GM12891 (cell line): ENCODE measurements at regions not wholly inside any gene's neighbourhood (a gene's known extent, or its start where the extent isn't known, plus 50 kb on each side); places are given as distances from the start of the nearest gene placed in this dataset.

Experiments
- DNase-seq: peaks from one replicate; pipeline ENCODE4 v3.0.0; 2011; ENCODE audit warnings: low spot score; ENCODE audit not compliant: insufficient read length
- FAIRE-seq: peaks from 2 replicates; lab custom pipeline; 2011; peaks lifted over from hg19 to GRCh38; lab: Jason Lieb, UNC
- PAX5 ChIP-seq: IDR thresholded peaks from 2 replicates; pipeline ENCODE4 v1.6.1; 2011; ENCODE audit warnings: low read length, moderate library complexity, mild to moderate bottlenecking; ENCODE audit not compliant: insufficient read depth, severe bottlenecking
- POLR2A ChIP-seq: IDR thresholded peaks from 2 replicates; pipeline ENCODE4 v1.6.1; 2011; ENCODE audit warnings: low read depth, low read length, control low read depth
- POLR2AphosphoS5 ChIP-seq: IDR thresholded peaks from 2 replicates; pipeline ENCODE4 v1.6.1; 2011; ENCODE audit warnings: low read depth, low read length, control low read depth
- POU2F2 ChIP-seq: IDR thresholded peaks from 2 replicates; pipeline ENCODE4 v1.6.1; 2011; ENCODE audit warnings: low read depth, mild to moderate bottlenecking, control low read depth, low read length, moderate library complexity
- SPI1 ChIP-seq: IDR thresholded peaks from 2 replicates; pipeline ENCODE4 v1.6.1; 2011; ENCODE audit warnings: low read depth, low read length, control low read depth
- TAF1 ChIP-seq: IDR thresholded peaks from 2 replicates; pipeline ENCODE4 v1.6.1; 2011; ENCODE audit warnings: low read depth, low read length, control low read depth

- no peak for DNase-seq
- no peak for FAIRE-seq
- TF ChIP-seq TAF1 (no peak), POLR2A (no peak)
These were observed 184.1 kb upstream of the PPARGC1A start for GRCh38 chr4:24073948-24074347.

- DNase-seq, result no peak
- FAIRE-seq, result no peak
- TF ChIP-seq POLR2AphosphoS5 (no peak), POLR2A (no peak), PAX5 (no peak), TAF1 (no peak), POU2F2 (no peak), SPI1 (no peak)
These were observed 181.9 kb upstream of the PPARGC1A start for GRCh38 chr4:24071612-24072372.

- DNase-seq (no peak), FAIRE-seq (no peak)
These were observed 180.3 kb upstream of the PPARGC1A start for GRCh38 chr4:24070117-24070516.

GRCh38 chr4:24067367-24068193 lies 177.7 kb upstream of the PPARGC1A start:
- DNase-seq (no peak), FAIRE-seq (no peak)
- TF ChIP-seq POLR2A (no peak), POLR2AphosphoS5 (no peak), PAX5 (no peak), TAF1 (no peak), SPI1 (no peak), POU2F2 (no peak)

More at GRCh38 chr4:24070117-24070516, 180.3 kb upstream of the PPARGC1A start:
- TF ChIP-seq POLR2A (no peak), POU2F2 (no peak), SPI1 (no peak), POLR2AphosphoS5 (no peak), PAX5 (no peak), TAF1 (no peak)

- no peak for DNase-seq
- no peak for FAIRE-seq
- no peak for TF ChIP-seq POLR2AphosphoS5
- no peak for TF ChIP-seq POLR2A
- no peak for TF ChIP-seq SPI1
- no peak for TF ChIP-seq POU2F2
- no peak for TF ChIP-seq TAF1
- no peak for TF ChIP-seq PAX5
These were observed 176.1 kb upstream of the PPARGC1A start for GRCh38 chr4:24065974-24066373.

GRCh38 chr4:24063731-24064130 lies 173.9 kb upstream of the PPARGC1A start:
- DNase-seq (no peak), FAIRE-seq (no peak)
- no peak for TF ChIP-seq POU2F2
- TF ChIP-seq POLR2AphosphoS5, result no peak
- no peak for TF ChIP-seq POLR2A
- no peak for TF ChIP-seq PAX5
- TF ChIP-seq SPI1, result no peak
- TF ChIP-seq TAF1, result no peak

- no peak for DNase-seq
- TF ChIP-seq PAX5 (no peak), SPI1 (no peak), POLR2A (no peak), POU2F2 (no peak), TAF1 (no peak), POLR2AphosphoS5 (no peak)
- no peak for FAIRE-seq
These were observed 171.1 kb upstream of the PPARGC1A start for GRCh38 chr4:24060932-24061331.

GRCh38 chr4:24059839-24060238 lies 170.0 kb upstream of the PPARGC1A start:
- FAIRE-seq, result no peak
- TF ChIP-seq PAX5, result no peak
- TF ChIP-seq POU2F2, result no peak
- TF ChIP-seq POLR2A, result no peak
- no peak for TF ChIP-seq SPI1
- no peak for TF ChIP-seq POLR2AphosphoS5
- TF ChIP-seq TAF1, result no peak
- no peak for DNase-seq

- no peak for FAIRE-seq
These were observed 168.2 kb upstream of the PPARGC1A start for GRCh38 chr4:24057915-24058559.

More at GRCh38 chr4:24057915-24058559, 168.2 kb upstream of the PPARGC1A start:
- no peak for DNase-seq
- TF ChIP-seq POLR2AphosphoS5 (no peak), TAF1 (no peak), SPI1 (no peak), POU2F2 (no peak), POLR2A (no peak), PAX5 (no peak)
